Nucleus accumbens (tissue), 56 donors: ENCODE measurements at regions not wholly inside any gene's neighbourhood (a gene's known extent, or its start where the extent isn't known, plus 50 kb on each side); places are given as distances from the start of the nearest gene placed in this dataset.
"Not testable (repeated sequence)": the region's sequence is repeated elsewhere in the genome, so short reads cannot be mapped to it uniquely, and the experiment has no call there.

ENCODE experiments used
- DNase-seq, 56 donors: peaks; one replicate each; lab custom pipeline; 2025; lab: John Stamatoyannopoulos, UW

GRCh38 chr4:110837896-110838450 is 215.1 kb upstream of the PITX2 start:
- no peak for DNase-seq

- no peak for DNase-seq
These were observed 217.4 kb upstream of the PITX2 start for GRCh38 chr4:110840221-110840654.

GRCh38 chr4:110848787-110849186 is 225.9 kb upstream of the PITX2 start:
- no peak for DNase-seq

- no peak for DNase-seq
These were observed 226.6 kb upstream of the PITX2 start for GRCh38 chr4:110849461-110849860.

- no peak for DNase-seq
These were observed 227.9 kb upstream of the PITX2 start for GRCh38 chr4:110850461-110851442.

GRCh38 chr4:110851989-110852388 is 229.1 kb upstream of the PITX2 start:
- DNase-seq: no peak

GRCh38 chr4:110852793-110853192 is 229.9 kb upstream of the PITX2 start:
- DNase-seq: no peak

- DNase-seq: no peak
These were observed 230.4 kb upstream of the PITX2 start for GRCh38 chr4:110853242-110853641.

- no peak for DNase-seq
These were observed 231.3 kb upstream of the PITX2 start for GRCh38 chr4:110854021-110854678.

- no peak for DNase-seq
These were observed 237.2 kb upstream of the PITX2 start for GRCh38 chr4:110860125-110860524.

- DNase-seq: no peak
These were observed 238.0 kb upstream of the PITX2 start for GRCh38 chr4:110860901-110861300.

GRCh38 chr4:110865611-110866259 is 242.9 kb upstream of the PITX2 start:
- DNase-seq: no peak

- DNase-seq: no peak
These were observed 244.5 kb upstream of the PITX2 start for GRCh38 chr4:110867251-110867960.

GRCh38 chr4:110867981-110868720 is 245.3 kb upstream of the PITX2 start:
- DNase-seq: no peak

- no peak for DNase-seq
These were observed 246.2 kb upstream of the PITX2 start for GRCh38 chr4:110869114-110869513.

GRCh38 chr4:110869862-110870572 is 247.1 kb upstream of the PITX2 start:
- no peak for DNase-seq

- not testable (repeated sequence) for DNase-seq
These were observed 253.3 kb upstream of the PITX2 start for GRCh38 chr4:110876214-110876613.

- DNase-seq: no peak
These were observed 254.0 kb upstream of the PITX2 start for GRCh38 chr4:110876866-110877265.
